ENCODE measurements at regions not wholly inside any gene's neighbourhood (a gene's known extent, or its start where the extent isn't known, plus 50 kb on each side); places are given as distances from the start of the nearest gene placed in this dataset.
A peak's percentile ranks its signal among the peaks of the same experiment; 100 is the strongest.

DNA sequence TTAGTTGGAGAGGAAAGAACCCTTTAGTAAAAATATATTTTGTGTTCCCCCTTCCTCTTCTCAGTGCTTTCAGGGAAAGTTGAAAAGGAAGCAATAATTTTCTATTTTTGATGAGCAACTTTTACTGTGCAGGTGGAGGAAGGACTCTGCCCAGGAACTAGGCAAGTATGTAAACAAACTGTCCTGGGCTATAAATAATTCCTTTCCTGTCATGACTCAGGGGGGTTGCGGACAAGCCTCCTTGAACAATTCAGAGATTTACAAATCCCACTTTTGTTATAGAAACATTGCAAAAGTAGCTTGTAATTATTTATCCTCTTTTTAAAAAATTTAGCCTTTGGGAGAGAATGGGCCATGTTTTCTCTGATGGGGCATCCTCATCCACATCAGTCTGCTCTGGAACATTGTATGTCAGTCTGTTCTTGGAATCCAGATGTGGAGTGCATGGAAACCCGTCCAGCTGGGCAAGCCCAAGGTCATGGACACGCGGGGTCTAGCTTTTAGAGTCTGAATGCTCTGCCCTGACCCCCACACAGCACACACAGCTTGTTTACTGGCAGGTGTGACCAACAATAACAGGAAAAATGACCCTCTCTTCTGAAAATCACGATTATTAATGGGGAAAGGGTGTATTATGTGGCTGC is 127.6 kb downstream of the GADD45G start:
- TF ChIP-seq GATA2 (IDR thresholded peaks at IDR 0.05; ENCODE audit: low read depth, low read length) (no peak), GATA3 (IDR thresholded peaks at IDR 0.05; ENCODE audit: low read depth, low read length) (no peak)

DNA sequence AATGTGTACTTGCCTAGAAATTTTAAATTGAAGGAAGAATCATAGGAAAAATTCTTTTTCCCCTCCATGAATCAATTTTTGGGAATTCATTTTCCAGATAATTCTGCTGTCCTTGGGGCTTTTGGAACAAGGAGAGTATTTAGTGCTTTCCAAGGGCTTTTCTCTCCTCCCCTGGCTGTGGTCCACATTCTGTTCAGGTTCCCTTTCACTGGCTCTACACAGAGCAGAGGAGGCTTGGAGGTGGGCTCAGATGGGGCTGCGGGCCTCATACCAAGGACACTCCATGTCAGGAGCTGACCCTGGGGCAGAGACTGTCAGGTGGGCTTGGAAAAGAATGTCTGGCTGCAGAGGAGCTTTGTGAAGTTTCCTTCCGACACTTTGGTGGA is 128.1 kb downstream of the GADD45G start:
- no peak for TF ChIP-seq GATA2 (IDR thresholded peaks at IDR 0.05; ENCODE audit: low read depth, low read length)
- no peak for TF ChIP-seq GATA3 (IDR thresholded peaks at IDR 0.05; ENCODE audit: low read depth, low read length)

GRCh38 chr9:89734600-89735041 is 129.8 kb downstream of the GADD45G start:
- TF ChIP-seq GATA2 (IDR thresholded peaks at IDR 0.05; ENCODE audit: low read depth, low read length) (no peak), GATA3 (IDR thresholded peaks at IDR 0.05; ENCODE audit: low read depth, low read length) (no peak)

GRCh38 chr9:89738137-89738932 is 133.5 kb downstream of the GADD45G start:
- TF ChIP-seq GATA3 (IDR thresholded peaks at IDR 0.05; ENCODE audit: low read depth, low read length) (no peak), GATA2 (IDR thresholded peaks at IDR 0.05; ENCODE audit: low read depth, low read length) (no peak)

DNA sequence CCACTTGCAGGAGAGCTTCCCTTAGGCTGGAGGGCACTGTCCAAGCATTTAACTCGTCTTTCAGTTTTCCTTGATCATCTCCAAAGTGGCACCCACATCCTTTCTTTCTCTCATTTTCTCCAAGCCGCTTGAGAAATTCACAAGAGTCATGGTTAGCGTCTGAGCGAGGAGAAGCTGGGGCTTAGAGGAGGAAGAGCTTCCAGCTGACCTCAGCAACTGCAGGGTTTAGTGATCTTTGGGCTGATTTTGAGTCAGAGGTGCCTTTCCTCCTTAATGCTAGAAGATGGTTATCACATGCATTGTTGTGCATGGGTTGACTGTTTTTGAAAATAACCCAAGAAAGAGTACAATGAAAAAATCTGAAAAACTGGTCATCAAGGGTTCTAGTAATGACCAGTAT is 134.7 kb downstream of the GADD45G start:
- TF ChIP-seq GATA3 (IDR thresholded peaks at IDR 0.05; ENCODE audit: low read depth, low read length) (no peak), GATA2 (IDR thresholded peaks at IDR 0.05; ENCODE audit: low read depth, low read length) (no peak)

DNA sequence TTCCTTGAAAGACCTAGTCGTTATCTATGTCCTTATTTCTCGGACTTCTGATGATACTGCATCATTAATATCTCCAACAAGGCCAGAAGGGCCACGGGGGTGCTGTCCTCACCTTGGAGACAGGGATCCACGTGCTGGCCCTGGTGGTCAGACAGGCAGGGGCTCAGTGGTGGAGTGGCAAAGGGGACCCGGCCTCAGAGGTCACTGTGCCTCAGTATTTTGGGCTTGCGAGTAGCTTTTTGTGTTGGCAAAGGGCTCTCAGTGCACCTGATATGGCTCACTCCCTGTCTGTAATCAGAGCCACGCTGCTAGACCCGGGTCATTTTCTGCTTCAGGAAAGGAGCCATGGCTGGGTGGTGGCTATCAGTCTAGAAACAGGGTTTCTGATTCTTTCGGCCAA is 135.1 kb downstream of the GADD45G start:
- TF ChIP-seq GATA3 (IDR thresholded peaks at IDR 0.05; ENCODE audit: low read depth, low read length) (no peak), GATA2 (IDR thresholded peaks at IDR 0.05; ENCODE audit: low read depth, low read length) (no peak)

DNA sequence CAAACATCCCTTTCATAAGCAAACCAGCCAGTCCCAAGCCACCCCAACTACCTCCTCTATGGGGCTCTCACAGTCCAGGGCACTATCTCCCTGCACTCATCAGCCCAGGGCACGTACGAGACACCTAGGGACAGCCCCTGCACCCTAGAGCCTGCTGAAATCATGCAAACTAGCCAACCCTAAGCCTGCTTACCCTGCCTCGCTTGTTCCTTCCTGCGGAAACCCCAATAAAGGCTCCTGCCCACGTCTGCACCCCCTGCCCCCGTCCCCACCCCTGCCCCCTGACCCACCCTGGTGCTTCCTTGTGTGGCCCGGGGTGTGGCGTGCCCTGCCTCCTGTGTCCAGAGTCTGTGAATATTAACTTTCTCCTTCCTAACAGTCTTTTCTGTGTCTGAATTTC is 135.9 kb downstream of the GADD45G start:
- TF ChIP-seq GATA2 (IDR thresholded peaks at IDR 0.05; ENCODE audit: low read depth, low read length) = no peak
- TF ChIP-seq GATA3 (IDR thresholded peaks at IDR 0.05; ENCODE audit: low read depth, low read length) = no peak

DNA sequence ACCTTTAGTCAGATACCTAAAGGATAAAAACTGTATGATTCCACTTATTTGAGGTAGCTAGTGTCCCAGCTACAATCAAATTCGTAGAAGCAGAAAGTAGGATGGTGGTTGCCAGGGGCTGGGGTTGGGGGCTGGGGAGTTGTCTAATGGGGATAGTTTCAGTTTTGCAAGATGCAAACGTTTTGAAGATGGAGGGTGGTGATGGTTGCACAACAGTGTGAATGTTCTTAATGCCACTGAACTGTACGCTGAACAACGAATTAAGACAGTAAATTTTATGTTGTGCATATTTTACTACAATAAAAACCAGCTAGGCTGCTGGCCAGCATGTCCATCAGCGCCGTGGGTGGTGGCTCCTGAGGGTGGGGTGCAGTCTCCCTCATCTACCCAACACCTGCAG is 137.8 kb downstream of the GADD45G start:
- TF ChIP-seq GATA3 (IDR thresholded peaks at IDR 0.05; ENCODE audit: low read depth, low read length) (no peak), GATA2 (IDR thresholded peaks at IDR 0.05; ENCODE audit: low read depth, low read length) (no peak)

- TF ChIP-seq GATA2 (IDR thresholded peaks at IDR 0.05; ENCODE audit: low read depth, low read length) (no peak), GATA3 (IDR thresholded peaks at IDR 0.05; ENCODE audit: low read depth, low read length) (no peak)
These were observed 138.4 kb downstream of the GADD45G start for GRCh38 chr9:89743216-89743572.

- TF ChIP-seq GATA3 (IDR thresholded peaks at IDR 0.05; ENCODE audit: low read depth, low read length) (no peak), GATA2 (IDR thresholded peaks at IDR 0.05; ENCODE audit: low read depth, low read length) (peak; percentile 35)
These were observed 138.9 kb downstream of the GADD45G start for GRCh38 chr9:89743573-89744254.

DNA sequence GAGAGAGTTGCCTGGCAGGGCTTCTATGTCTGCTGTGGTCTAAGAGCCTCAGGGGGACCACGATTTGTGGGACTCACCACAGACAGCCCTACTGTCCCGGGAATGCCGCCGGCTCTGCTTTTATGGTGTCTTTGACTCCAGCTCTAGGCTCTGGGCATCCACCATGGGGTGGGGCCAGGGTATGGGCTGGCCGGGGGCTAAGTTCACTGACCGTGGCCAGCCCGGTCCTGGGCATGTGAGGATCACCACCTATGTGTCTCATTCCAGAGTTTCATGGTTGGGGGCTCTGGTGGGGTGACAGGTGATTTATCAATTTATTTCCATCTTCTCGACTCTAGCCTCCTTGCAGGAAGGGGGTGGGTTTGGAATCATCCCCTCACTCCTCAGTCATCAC is 139.4 kb downstream of the GADD45G start:
- no peak for TF ChIP-seq GATA3 (IDR thresholded peaks at IDR 0.05; ENCODE audit: low read depth, low read length)
- TF ChIP-seq GATA2 (IDR thresholded peaks at IDR 0.05; ENCODE audit: low read depth, low read length) = no peak

- TF ChIP-seq GATA2 (IDR thresholded peaks at IDR 0.05; ENCODE audit: low read depth, low read length) (no peak), GATA3 (IDR thresholded peaks at IDR 0.05; ENCODE audit: low read depth, low read length) (no peak)
These were observed 139.9 kb downstream of the GADD45G start for GRCh38 chr9:89744730-89745129.

GRCh38 chr9:89745601-89746376 is 141.0 kb downstream of the GADD45G start:
- peak; percentile 32; the same call in 1 of the 2 replicates for TF ChIP-seq GATA2 (IDR thresholded peaks at IDR 0.05; ENCODE audit: low read depth, low read length)
- no peak for TF ChIP-seq GATA3 (IDR thresholded peaks at IDR 0.05; ENCODE audit: low read depth, low read length)

All from SH-SY5Y (cell line).